H1 (cell line): ENCODE measurements at regions not wholly inside any gene's neighbourhood (a gene's known extent, or its start where the extent isn't known, plus 50 kb on each side); places are given as distances from the start of the nearest gene placed in this dataset.

Experiments used
- CHD7 ChIP-seq: fragments of 300-600 bp; sonication (generic); IDR thresholded peaks from 2 replicates; pipeline ENCODE4 v1.7.1; 2012; ENCODE audit warnings: low read length, moderate library complexity, mild to moderate bottlenecking, inconsistent platforms; ENCODE audit not compliant: insufficient replicate concordance
- JUND ChIP-seq: IDR thresholded peaks from 2 replicates; pipeline ENCODE4 v1.6.1; 2011; ENCODE audit warnings: mild to moderate bottlenecking, improper control_type of control experiment, low read length
- KDM5A ChIP-seq: fragments of 200-600 bp; IDR thresholded peaks from 2 replicates; pipeline ENCODE4 v1.7.1; 2012; ENCODE audit warnings: mild to moderate bottlenecking, low read length, inconsistent platforms, mixed read lengths
- SIX5 ChIP-seq: IDR thresholded peaks from 2 replicates; pipeline ENCODE4 v1.6.1; 2011; ENCODE audit warnings: mild to moderate bottlenecking, low read depth, low read length
- TF ChIP-seq, protein P1 (sequence below): IDR thresholded peaks from 2 replicates; pipeline ENCODE4 v1.6.1; 2012; ENCODE audit warnings: inconsistent platforms

DNA sequence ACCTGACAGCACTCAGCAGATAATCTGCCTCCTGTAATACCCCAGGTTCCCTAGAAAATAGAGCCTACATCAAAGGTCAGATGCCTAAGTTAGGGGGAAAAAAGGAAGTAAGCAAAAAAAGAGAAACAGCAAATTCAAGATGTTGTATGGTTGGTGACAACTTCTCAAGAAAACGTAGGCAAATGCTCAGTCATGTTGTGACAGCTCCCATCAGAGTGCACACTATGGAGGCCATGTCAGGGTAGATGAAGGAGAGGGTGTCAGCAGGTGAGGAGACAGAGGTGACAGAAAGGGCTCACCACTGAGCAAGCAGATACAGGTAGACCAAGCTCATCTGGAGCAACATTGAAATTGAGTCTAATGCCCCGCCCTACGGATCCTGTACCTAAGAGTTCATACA lies 356.8 kb upstream of the BRINP1 start (continued):
- TF ChIP-seq CHD7 = no peak
- no peak for TF ChIP-seq KDM5A
- TF ChIP-seq, protein P1, sequence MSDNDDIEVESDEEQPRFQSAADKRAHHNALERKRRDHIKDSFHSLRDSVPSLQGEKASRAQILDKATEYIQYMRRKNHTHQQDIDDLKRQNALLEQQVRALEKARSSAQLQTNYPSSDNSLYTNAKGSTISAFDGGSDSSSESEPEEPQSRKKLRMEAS = no peak
- TF ChIP-seq SIX5 = no peak
- TF ChIP-seq JUND = no peak
